ENCODE measurements at regions not wholly inside any gene's neighbourhood (a gene's known extent, or its start where the extent isn't known, plus 50 kb on each side); places are given as distances from the start of the nearest gene placed in this dataset.

GRCh38 chr2:236685979-236686520 is 116.4 kb downstream of the ACKR3 start:
- no peak for TF ChIP-seq TFDP2 (CRISPR knock-in tag; IDR thresholded peaks at IDR 0.05)
- no peak for TF ChIP-seq GTF3A (CRISPR knock-in tag; conservative IDR thresholded peaks at IDR 0.05)
- TF ChIP-seq ZNF24 (IDR thresholded peaks at IDR 0.05), result no peak
- TF ChIP-seq ZZZ3 (CRISPR knock-in tag; IDR thresholded peaks at IDR 0.05; ENCODE audit: borderline replicate concordance), result no peak
- no peak for TF ChIP-seq HHEX (CRISPR knock-in tag; IDR thresholded peaks at IDR 0.05)
- TF ChIP-seq ZNF501 (CRISPR knock-in tag; IDR thresholded peaks at IDR 0.05), result no peak
- no peak for TF ChIP-seq HMG20A (CRISPR knock-in tag; IDR thresholded peaks at IDR 0.05; ENCODE audit: borderline replicate concordance)
- no peak for TF ChIP-seq HDAC6 (IDR thresholded peaks at IDR 0.05; ENCODE audit: low read depth, low read length)
- TF ChIP-seq POLR2AphosphoS5 (IDR thresholded peaks at IDR 0.05; ENCODE audit: low read depth, low read length), result no peak
- no peak for TF ChIP-seq MAFK (conservative IDR thresholded peaks at IDR 0.05 in 1 of 2, IDR thresholded peaks at IDR 0.05 in 1 of 2; ENCODE audit: low read length in 2 of 2)
- no peak for TF ChIP-seq ZMAT3 (CRISPR knock-in tag; conservative IDR thresholded peaks at IDR 0.05)
- no peak for TF ChIP-seq ZBTB14 (CRISPR knock-in tag; IDR thresholded peaks at IDR 0.05)
- TF ChIP-seq MAZ (IDR thresholded peaks at IDR 0.05; ENCODE audit: borderline replicate concordance, low read depth, low read length), result no peak
- no peak for TF ChIP-seq MAZ (CRISPR knock-in tag; IDR thresholded peaks at IDR 0.05; ENCODE audit: low read depth)

Measured in HepG2 (cell line).